GM12875 (cell line): ENCODE measurements at regions not wholly inside any gene's neighbourhood (a gene's known extent, or its start where the extent isn't known, plus 50 kb on each side); places are given as distances from the start of the nearest gene placed in this dataset.
"Not testable (repeated sequence)": the region's sequence is repeated elsewhere in the genome, so short reads cannot be mapped to it uniquely, and the experiment has no call there.

ENCODE experiments used
- H3K4me3 ChIP-seq: one replicate; pipeline ENCODE4 v1.5.1; 2011; ENCODE audit warnings: low read depth, low read length, control low read depth
- TF ChIP-seq, protein P1 (sequence below): IDR thresholded peaks from 2 replicates; pipeline ENCODE4 v1.5.1; 2011; ENCODE audit warnings: low read depth, mild to moderate bottlenecking, control low read depth, inconsistent platforms, low read length, moderate library complexity, borderline replicate concordance; ENCODE audit not compliant: insufficient read depth

DNA sequence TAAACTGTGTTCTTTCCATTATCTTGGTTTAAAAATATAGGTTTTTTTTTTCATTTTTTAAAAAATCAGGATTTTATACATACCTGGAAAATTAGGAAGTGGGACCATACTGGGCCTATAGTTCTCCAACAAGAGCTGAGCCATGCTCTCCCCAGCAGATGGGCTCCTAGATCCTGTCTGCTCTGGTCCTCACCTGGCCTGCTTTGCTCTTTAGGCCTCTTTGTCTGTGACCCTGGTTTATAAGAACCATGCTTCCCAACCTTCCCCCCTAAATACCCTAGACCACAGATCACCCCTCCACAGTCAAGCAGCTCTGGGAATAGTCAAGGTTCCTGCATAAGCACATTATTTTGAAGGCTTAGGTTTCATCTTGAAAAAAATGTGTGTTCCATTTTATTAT is 185.0 kb upstream of the TSHZ3 start:
- TF ChIP-seq, protein P1, sequence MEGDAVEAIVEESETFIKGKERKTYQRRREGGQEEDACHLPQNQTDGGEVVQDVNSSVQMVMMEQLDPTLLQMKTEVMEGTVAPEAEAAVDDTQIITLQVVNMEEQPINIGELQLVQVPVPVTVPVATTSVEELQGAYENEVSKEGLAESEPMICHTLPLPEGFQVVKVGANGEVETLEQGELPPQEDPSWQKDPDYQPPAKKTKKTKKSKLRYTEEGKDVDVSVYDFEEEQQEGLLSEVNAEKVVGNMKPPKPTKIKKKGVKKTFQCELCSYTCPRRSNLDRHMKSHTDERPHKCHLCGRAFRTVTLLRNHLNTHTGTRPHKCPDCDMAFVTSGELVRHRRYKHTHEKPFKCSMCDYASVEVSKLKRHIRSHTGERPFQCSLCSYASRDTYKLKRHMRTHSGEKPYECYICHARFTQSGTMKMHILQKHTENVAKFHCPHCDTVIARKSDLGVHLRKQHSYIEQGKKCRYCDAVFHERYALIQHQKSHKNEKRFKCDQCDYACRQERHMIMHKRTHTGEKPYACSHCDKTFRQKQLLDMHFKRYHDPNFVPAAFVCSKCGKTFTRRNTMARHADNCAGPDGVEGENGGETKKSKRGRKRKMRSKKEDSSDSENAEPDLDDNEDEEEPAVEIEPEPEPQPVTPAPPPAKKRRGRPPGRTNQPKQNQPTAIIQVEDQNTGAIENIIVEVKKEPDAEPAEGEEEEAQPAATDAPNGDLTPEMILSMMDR, result no peak
- H3K4me3 ChIP-seq, result no peak overlapping the region

GRCh38 chr19:31534786-31535657 is 185.8 kb upstream of the TSHZ3 start:
- no peak overlapping the region for H3K4me3 ChIP-seq
- TF ChIP-seq, protein P1, result no peak

DNA sequence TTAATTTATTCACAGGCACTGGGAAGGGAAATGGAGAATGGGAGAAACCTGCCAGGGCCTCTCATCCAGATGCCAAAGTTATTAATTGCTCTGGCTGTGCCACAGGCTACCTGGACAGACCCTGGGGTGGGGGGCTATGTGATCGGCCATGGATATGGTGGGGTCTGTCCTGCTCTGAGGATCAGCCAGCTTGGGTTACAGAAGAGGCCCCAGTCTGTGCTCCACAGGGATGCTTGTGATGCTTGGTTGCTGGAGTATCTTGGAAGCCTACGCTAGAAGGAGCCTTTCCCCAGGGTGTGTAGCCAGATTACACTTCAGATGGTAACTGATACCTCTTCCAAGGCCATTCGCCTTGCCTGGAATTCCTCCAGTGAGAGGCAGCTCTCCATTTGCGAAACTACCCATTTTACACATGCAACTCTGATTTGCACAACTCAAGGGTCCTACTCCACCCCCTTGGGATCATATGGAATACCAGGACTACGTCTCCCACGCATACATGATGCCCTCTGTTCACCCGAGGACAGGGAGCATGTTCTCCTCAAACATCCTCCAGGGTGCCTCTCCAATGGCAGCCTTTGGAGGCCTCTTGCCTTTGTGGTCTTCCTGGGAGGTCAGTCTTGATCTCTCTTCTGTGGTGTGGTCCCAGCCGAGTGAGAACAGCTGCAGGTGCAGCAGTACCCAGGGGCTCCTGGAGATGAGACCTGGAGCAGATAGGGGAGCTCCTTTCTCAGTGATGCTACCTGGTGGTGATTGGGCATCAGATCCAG is 186.6 kb upstream of the TSHZ3 start:
- TF ChIP-seq, protein P1, result no peak
- H3K4me3 ChIP-seq, result no peak overlapping the region

DNA sequence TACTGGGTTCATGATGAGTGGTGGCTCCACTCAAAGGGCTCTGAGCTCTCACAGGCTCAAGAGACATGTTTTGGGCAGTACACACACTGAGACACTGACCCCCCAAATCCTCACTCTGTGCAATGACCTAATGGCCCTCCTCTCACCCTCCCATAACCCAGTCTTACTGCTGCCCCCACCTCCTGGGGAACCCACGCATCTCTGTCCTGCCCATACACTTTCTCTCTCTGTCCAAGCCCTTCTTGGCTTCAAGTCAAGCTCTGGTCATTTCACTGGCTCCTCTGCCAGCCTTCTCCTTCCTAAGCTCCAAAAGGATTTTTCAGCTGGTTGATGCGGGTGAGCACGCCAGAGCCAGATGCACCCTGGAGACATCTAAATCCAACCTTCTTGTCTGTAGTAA is 187.9 kb upstream of the TSHZ3 start:
- H3K4me3 ChIP-seq, result no peak overlapping the region

DNA sequence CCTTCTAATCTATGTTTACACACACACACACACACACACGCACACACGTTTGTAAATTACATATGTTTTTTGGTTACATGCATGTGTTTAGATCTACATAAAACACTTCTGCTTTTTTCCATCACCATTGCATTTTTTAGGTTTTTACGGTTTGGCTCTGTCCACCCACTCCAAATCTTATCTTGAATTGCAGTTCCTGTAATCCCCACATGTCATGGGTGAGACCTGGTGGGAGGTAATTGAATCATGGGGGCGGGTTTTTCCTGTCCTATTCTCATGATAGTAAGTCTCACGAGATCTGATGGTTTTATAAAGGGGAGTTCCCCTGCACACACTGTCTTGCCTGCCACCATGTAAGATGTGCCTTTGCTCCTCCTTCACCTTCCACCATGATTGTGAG is 188.7 kb upstream of the TSHZ3 start:
- not testable (repeated sequence) for H3K4me3 ChIP-seq

More for the DNA sequence above, 187.9 kb upstream of the TSHZ3 start:
- TF ChIP-seq, protein P1, result no peak

DNA sequence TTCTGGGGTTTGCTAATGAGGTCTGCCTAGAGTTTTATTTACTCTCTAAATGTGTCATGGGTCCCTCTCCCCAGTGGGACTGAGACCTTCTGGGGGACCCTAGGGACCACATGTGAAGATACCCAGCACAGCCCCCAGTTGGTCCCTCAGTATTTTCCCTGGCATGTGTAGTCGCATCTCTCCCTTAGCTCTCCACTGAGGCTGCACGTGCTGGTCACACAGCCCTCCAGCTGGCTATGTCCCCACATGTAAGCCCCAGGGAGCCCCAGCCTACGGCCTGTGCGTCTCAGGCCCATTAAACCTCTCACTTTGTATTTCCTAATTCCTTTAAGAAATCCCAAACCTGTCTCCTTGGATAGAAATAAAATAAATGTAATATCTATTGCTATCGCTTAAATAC is 189.6 kb upstream of the TSHZ3 start:
- H3K4me3 ChIP-seq, result no peak overlapping the region
- TF ChIP-seq, protein P1, result no peak

GRCh38 chr19:31539386-31539785 is 190.2 kb upstream of the TSHZ3 start:
- TF ChIP-seq, protein P1, result no peak
- no peak overlapping the region for H3K4me3 ChIP-seq
